T-helper 1 cell (primary cell): ENCODE measurements at regions not wholly inside any gene's neighbourhood (a gene's known extent, or its start where the extent isn't known, plus 50 kb on each side); places are given as distances from the start of the nearest gene placed in this dataset.

Source experiments
- DNase-seq, 5 donors: peaks; one replicate each; pipeline ENCODE4 v3.0.0-alpha.2; 2012 to 2020

DNA sequence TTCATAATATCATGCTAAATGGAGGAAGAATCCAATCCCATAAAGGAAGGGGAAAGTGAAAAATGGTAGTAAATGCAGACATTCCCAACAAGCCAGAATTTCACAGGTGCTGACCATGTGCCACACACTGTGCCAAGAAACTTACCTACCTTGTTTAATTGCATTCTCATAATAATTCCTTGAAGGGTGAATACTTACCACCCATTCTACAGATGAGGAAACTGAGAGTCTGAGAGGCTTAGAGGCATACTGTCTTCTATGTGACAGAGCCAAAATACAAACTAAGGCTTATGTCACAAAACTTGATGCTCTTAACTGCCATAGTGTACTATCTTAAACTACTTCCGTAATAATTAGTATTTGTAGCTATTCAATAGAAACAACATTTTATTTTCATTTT lies 454.7 kb downstream of the UTRN start:
- DNase-seq, result no peak

DNA sequence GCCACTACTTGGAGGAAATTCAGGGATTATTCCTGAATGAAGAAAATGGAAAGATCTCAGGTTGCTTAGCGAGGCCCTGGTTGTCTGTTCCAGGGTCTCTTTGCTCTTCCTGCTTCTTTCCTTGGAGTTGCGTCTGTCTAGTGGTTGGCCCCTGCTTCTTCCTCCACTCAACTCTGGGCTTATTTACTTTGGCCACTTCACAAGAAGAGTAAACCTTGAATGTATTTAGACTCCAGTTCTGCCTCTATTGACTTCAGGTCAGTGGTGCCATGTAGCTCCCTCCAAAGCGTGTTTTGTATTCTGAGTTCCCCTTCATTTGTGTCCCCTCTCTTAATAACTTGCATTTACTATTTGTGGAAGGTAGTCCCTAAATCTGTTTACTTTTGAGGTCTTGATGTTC lies 456.5 kb downstream of the UTRN start:
- no peak for DNase-seq

DNA sequence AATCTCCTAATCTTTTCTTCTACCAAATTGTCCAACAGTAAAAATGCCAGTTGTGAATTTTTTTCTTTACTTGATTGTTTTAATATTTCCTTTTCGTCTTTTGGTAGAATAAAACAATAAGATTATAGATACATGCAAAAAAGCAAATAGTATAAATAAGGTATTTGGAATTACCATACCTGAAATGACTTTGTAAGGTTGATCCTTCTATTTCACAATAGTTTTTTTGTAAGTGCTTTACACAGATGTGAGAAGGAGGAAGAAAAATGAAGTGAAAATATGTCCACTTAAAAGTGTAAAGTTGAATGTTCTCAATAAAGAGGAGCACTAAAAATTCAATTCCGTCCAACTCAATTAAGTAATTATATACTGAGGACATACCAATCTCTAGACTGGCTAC lies 457.6 kb downstream of the UTRN start:
- DNase-seq, result no peak

DNA sequence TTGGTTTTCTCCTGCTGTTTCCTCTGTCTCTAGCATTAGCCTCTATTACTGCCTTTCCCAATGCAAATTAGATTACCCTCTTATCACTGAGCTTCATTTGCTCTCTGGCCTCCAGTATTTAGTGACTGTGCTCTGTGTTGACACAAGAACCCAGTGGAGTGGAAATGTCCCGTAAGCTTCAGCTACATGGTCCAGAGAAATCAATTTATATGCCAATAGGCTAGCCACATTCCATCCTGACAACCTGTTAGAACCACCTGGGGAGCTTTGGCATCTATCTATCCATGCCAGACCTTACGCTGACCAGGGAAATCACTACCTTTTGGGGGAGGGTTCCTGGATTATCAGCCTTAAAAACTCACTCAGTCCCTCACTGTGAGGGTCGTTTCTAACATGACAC lies 459.6 kb downstream of the UTRN start:
- DNase-seq, result no peak

DNA sequence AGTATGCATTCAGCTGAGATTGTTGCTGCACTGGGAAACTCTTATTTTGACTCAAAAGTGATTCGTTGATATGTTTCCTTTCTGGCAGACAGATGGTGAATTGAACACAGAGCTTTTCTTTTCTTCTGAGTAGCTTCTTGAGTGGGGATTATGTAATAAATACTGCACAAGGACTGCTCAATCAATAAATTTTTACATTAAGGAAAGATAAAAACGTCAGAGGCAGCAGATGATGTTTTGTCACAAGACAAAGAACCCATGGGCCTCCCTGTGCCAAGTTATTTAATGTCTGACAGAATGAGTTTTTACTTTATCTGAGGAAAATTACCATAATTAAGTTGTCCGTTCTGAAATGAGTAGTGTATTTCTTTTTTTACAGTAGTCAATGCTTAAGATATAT lies 460.3 kb downstream of the UTRN start:
- DNase-seq, result no peak

DNA sequence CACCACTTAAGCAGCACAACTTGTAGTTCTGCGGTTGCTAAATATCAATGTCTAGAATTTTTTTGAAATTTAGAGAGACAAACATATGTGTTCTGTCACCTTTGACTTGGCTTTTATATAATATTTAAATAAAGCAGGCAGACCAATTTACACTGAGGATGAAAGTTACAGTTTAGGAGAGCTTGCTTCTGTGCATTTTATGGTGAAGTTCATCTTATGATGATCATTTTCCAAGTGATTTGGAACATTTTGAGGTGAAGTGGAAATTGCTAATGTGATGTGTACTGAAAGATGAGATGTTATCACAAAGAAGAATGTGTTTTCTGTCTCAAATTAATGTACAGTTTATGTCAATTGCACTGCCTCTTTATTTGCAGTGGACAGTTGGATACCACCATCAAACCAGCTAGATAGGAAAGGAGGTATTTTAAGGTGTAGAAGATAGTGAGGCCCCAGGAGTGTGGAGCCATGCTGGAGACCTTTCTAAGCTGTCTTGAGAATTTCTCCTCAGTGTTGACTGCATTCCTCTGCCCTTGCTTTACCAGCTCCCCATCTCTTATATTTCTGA lies 461.9 kb downstream of the UTRN start:
- DNase-seq, result no peak

DNA sequence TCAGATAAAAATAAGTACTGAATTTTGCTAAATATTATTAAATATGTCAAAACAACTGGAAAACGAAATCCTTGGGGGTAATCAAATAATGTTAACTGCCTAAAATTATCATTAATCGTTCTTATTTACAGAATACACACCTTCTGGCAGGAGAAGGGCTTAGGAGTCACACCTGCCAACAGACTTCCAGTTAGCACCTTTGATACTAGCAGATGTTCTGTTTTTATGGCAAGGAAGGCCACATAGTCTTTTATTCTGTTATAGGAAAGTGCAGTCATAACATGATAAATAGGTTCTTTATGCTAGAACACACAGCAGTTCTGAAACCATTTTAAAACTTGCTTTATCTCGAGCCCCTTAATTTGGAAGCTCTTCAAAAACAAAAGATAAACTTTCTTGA lies 464.1 kb downstream of the UTRN start:
- no peak for DNase-seq

DNA sequence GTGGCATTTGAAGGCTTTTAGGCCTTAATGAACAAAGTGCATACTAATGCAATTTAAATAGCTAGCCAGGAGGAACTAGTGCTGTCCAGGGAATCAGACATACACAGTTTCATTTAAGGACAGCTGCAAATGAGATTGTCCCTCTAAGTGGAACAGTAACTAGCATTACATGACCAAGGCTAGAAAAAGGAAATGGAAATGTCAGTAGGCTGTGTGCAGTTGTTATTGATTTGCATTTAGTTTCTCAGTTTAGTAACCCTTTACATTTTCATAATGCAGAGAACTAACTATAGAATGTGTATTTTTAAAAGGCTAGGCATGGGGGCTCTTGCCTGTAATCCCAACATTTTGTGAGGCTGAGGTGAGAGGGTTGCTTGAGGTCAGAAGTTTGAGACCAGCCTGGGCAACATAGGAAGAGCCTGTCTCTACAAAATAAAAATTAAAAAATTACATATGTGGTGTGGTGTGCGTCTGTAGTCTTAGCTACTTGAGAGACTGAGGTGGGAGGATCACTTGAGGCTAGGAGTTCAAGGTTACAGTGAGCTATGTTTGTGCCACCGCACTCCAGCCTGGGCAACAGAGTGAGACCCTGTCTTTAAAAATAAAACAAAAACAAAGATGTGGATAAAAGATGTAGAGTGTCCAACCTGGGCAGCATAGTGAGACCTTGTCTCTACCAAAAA lies 468.0 kb downstream of the UTRN start:
- no peak for DNase-seq

DNA sequence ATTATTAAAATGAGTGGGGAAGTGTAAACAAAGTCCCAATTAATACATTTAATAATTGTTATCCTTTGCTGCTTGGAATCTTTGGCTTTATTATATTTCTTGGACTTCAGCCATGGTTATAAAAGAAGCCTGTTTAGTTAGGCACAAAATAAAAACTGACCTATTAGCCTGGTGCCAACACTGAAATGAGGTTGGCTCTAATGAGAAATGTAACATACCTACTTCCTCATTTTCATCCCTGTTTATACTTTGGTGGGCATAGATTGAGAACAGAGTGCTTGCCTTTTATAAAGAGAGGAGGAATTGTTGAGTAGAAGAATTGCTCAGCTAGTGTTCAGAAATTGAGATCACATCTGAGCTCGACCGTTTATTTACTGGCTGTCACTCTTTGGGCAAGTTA lies 471.3 kb downstream of the UTRN start:
- no peak for DNase-seq

DNA sequence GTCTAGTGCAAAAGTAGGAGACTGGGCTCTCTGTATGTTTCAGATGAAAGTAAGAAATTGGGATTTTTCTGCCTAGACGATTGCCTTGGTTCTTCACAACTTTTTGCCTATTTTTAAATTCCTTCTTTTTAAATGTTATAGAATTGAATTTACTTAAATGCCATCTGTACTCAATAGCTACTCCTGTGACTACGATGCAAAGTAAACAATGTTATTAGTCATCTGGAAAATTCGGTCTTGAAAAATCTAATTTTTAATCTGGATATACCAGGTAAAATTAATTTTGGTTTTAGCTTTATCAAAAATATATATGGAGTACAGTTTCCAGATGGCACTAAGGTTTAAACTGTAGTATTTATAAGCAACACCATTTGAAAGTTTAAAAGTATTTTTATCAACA lies 472.2 kb downstream of the UTRN start:
- no peak for DNase-seq

DNA sequence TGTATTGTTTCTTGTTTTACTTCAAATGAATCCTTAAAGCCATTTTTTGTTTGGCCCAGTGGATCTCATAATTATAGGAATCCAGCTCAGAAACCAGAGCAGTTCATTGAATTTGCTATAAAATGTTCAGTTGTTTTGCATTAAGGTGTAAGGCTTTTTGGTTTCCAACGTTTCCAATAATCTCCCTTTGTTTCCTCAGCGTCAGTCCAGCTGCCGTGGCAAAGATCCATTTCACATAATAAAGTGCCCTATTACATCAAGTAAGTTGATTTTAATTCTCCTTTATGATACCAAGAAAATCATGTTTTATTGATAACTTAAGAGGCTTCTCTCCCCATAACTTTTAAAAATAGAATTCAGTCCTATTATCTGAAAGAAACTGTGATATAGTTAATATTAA lies 472.6 kb downstream of the UTRN start:
- DNase-seq, result no peak

DNA sequence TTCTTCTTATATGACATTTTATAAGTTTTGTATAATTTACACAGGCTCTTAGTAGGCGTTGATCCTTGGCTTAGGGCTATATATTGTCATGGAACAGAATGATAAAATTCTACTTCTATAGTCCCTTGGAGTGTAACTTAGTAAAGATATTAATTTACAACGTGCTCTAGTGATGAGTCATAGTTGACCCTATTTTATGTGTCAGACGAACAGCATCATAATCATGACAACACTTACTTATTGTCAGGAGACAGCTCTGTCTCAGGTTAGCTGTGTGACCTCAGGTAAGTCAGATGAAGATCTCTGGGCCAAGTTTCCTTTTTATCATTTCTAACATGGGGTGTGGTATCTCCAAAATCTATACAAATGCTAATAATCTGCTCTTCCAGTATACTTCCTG lies 473.5 kb downstream of the UTRN start:
- no peak for DNase-seq

DNA sequence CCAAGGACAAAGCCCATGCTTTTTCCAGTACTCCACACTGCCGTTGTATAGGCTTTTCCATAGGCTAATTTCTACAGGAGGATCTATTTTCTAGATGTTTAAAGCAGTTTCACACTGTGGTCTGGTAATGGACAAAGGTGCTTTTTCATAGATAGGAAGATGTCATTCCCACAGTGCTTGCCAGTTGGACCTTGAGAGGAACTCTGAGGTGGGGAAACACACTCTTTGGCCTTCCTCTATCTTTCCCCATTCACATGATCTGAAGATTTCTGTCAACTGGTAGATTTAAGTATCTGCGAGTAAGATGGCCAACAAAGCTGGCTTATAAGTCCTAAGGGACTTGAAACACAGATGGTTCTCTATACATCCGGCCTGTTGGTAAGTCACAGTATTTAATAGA lies 477.3 kb downstream of the UTRN start:
- no peak for DNase-seq

DNA sequence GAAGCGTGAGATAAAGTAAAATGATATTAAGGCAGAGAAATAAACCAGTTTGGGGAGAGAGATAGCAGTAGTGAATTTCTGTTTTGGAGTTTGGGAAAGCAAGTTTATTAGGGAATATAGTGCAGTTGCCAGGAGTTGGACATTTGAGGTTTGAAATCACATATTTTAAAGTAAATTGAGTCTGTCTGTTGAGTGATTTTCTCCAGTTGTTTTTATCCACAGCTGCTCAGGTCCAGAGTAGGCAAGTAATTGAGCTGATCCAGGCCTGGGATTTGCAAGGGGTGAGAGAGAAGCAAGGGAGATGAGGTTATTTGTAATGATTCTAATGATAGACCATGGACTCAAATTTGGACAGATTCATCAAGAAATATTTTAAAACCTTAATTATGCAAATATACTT lies 481.9 kb downstream of the UTRN start:
- no peak for DNase-seq

DNA sequence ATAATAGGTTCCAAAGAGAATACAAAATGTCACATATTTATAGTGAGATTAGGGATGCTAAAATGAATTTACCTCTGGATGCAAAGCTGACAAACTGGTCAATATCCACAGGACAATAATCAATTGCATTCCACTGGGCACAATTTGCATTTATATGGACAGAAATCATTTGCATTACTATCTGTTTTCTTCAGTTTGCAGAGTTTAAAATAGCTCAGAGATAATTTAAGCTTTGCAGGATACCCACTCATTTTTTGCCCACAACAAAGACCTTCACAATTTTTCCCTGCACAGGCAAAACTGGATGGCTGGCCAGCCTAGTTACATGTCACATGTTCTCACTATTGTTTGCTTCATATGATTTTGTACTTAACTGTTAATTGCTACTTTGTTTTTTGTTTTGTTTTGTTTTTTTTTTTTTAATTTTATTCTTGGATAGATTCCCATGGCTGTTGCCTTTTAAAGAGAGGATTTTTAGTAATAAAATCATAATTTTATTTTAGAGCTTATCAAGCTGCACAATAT lies 483.5 kb downstream of the UTRN start:
- DNase-seq, result no peak

DNA sequence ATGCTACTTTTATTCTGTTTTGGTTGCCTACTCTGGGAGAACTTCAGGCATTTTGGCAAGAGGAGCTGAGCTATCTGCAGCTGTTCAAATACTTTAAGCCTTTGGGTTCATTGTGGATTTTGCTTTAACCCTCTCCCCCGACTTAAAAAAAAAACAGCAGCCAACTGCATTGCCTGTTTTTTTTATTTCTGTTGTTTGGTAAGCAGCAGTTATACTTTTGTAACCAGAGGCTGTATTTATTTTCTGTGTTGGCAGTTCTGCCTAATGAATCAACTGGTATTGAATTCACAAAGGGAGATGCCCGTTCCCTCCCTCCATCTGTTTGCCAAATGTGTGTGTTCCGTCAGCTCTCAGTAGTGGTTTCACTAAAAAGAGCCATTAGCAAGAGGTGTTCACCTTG lies 484.0 kb downstream of the UTRN start:
- DNase-seq, result no peak

DNA sequence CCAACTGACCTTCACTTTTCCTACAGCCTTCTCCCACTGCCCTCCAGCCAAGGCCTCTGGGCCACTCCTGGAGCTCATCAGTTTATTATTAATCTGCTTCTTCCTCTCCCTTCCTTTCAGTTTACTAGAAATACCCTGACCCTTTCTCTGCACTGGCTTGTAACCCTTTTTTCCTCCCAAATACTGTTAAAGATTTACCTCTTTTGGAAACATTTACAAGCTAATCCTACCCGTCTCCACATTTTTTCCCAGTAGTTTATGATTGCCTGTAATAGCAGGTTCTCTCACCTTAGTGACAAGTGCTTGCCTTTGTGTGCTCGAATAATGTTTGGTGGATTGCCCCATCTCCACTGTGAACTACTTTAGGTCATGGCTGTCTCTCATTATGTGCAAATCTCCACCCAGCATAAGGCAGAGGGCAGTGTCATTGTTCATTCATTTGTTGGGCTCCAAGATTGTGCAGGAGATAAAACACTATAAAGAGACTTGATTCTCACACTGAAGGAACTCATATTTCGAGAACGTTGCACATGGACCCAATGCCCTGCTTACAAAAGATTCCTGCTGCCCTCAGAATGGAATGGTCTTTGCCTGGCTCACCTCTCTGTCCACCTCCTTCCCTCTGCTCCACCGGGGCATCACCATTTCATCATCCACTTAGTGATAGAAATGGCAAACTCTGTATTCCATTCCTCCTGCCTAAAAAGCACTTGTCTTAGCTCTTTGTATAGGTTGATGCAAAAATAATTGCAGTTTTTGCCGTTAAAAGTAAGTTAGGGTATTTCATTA lies 491.1 kb downstream of the UTRN start:
- no peak for DNase-seq

DNA sequence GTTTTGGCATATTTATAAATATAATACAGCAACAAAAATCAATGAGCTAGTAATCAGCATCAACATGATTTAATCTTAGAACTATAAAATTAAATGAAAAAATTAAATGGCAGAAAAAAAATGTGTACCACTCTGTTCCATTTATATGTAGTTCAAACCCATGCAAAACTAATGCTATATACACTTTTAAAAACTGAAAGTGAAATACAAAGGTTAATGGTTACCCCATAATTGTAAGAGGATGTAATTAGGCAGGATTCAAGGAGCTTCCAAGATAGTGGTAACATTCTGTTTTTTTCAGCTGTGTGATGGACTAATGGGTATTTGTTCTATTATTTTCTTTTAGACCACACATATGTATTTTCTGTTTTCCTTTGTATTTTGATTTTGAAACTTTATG lies 492.1 kb downstream of the UTRN start:
- no peak for DNase-seq

DNA sequence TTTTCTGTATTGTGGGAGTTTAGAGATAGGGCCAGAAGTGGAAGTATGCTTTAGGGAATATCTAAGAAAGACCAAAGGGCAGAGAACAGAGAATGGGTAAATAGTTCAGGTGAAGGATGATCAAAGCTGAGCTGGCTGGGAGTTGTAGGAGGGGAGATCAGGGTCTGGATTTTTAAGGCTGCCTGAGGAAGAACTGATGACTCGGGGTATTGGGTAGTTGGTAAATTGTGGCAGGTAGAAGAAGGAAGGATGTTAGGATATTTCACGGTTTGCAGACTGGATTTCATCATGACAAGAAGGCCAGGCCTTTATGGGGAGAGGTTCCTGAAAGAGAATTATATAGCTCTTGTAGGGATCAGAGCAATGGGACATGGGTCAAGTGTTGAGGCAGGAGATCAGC lies 492.9 kb downstream of the UTRN start:
- no peak for DNase-seq

DNA sequence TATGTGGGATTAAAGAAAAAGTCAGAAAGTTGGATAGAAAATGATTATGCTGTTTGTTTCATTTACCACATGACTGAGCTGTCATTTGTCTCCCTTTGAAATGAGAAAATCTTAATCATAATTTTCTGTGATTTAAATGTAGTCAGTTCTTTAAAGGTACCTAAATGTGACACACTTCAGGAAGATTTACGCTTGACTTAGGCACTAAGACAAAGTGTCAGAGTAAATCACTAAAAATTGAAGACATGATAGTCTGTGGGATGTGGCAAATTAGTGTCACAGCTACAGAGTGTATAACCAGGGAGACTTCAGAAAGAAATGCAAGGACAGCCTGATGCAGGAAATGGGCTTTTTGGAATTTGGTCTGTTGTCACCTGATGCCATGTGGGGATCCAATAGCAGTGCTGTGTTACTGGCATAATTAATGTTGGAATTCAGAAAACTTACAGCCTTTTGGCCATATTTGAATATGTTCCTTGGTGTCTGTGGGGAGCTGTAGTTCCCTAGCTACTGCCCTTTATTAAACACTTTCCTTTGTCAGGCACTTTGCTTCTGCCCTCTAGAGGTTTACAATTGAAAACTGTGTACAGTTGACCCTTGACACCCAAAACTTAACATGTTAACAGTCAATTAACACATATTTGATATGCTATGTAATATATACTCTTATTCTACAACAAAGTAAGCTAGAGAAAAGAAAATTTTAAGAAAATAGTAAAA lies 493.8 kb downstream of the UTRN start:
- no peak for DNase-seq

DNA sequence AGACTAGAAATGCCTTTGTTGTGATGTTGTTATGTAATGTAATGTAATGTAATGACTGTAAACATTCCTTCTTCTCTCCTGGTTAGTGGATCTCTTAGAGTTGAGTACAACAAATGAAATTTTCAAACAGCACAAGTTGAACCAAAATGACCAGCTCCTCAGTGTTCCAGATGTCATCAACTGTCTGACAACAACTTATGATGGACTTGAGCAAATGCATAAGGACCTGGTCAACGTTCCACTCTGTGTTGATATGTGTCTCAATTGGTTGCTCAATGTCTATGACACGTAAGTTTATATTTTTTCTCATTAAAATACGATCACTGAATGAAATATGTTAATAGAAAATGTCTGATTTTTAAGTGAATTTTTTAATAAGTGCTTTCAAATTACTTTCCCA lies 496.7 kb downstream of the UTRN start:
- no peak for DNase-seq

DNA sequence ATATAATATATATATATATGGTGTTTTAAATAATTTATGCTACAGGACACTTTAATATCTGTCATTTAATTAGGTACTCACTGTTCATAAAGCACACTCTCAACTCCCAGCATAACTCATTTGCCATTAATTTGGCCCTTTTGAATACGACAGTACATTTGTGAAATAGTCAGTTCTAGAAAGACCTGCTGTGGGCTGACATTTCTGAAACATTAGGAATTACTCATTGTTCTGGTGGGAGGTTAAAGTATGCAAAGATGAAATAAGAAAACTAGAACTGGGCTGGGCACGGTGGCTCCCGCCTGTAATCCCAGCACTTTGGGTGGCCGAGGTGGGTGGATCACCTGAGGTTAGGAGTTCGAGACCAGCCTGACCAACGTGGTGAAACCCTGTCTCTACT lies 497.5 kb downstream of the UTRN start:
- no peak for DNase-seq

DNA sequence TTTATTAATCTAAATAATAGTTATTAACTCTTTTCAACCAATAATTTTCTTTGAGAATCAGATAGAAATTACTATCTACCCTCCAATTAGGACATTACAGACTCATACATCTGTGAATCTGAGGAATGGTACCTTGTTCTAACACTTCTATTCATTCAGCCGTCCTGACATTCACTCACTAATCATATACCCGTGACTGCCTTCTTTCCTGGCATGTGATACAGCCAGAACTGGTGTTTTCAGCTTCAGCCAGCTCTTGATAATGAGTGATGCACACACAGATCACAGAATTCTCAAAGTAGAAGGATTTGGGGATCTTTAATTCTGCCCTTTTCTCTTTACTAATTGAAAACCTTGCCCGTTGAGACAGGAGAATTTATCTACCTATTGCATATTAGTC lies 499.9 kb downstream of the UTRN start:
- no peak for DNase-seq

DNA sequence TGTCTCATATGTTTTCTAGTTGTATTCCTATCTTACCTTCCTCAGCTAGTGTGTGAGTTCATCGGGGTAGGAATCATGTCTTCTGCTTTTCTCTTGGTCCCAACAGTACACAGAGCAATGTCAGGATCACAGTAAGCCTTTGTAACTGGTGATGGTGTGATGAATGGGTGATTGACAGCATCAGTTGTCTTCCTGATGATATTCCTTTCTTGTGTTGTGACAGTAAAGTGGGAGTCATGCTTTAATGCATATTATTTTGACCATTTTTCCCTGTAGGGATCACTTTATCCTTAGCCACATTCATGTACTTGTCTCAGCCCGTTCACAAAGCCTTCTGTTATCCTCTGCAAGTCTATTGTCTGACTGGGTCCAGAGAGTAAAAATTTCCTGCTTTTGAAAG lies 501.7 kb downstream of the UTRN start:
- DNase-seq, result no peak
